ENCODE measurements at regions not wholly inside any gene's neighbourhood (a gene's known extent, or its start where the extent isn't known, plus 50 kb on each side); places are given as distances from the start of the nearest gene placed in this dataset.

DNA sequence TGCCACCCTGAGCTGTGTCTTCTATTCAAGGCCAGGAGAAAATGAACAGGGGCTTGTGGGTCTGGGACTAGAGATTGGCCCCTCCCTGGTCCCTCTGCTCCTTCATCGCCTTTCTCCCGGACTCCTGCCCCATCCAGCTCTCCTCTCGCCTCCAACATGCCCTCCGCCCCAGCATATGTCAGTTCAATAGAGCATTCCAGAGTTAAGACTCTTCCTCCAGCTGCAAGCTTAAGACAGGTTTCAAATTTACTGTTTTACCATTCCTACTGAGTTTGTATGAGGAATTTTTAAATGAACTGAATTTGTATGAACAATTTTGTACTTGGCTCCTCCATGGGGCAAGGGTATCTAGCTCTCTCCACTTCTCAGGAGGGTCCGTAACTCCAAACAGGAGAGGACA is 195.6 kb downstream of the TBC1D2B start:
- TF ChIP-seq, protein P1, sequence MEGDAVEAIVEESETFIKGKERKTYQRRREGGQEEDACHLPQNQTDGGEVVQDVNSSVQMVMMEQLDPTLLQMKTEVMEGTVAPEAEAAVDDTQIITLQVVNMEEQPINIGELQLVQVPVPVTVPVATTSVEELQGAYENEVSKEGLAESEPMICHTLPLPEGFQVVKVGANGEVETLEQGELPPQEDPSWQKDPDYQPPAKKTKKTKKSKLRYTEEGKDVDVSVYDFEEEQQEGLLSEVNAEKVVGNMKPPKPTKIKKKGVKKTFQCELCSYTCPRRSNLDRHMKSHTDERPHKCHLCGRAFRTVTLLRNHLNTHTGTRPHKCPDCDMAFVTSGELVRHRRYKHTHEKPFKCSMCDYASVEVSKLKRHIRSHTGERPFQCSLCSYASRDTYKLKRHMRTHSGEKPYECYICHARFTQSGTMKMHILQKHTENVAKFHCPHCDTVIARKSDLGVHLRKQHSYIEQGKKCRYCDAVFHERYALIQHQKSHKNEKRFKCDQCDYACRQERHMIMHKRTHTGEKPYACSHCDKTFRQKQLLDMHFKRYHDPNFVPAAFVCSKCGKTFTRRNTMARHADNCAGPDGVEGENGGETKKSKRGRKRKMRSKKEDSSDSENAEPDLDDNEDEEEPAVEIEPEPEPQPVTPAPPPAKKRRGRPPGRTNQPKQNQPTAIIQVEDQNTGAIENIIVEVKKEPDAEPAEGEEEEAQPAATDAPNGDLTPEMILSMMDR (IDR thresholded peaks at IDR 0.05; ENCODE audit: poor library complexity, severe bottlenecking): no peak
- TF ChIP-seq SMC3 (conservative IDR thresholded peaks at IDR 0.05; ENCODE audit: poor library complexity) (no peak), RAD21 (conservative IDR thresholded peaks at IDR 0.05) (no peak)

All from neural cell (in vitro differentiated cells).